Activated naive CD8-positive, alpha-beta T cell treated with anti-CD3 and anti-CD28 coated beads, Interleukin-2, amount 50 U/mL, for 24 hours (primary cell): ENCODE measurements at regions not wholly inside any gene's neighbourhood (a gene's known extent, or its start where the extent isn't known, plus 50 kb on each side); places are given as distances from the start of the nearest gene placed in this dataset.

ENCODE experiments used
- ATAC-seq: fragments of 150-1000 bp; cut with Tn5 transposase; one replicate; pipeline ENCODE4 v1.10.0; 2021
- DNase-seq: peaks from one replicate; pipeline ENCODE4 v3.0.0; 2021
- H3K27ac Mint-ChIP-seq: one replicate; pipeline ENCODE4 v1.8.0; 2021; ENCODE audit warnings: mild to moderate bottlenecking, mixed read lengths
- H3K27me3 Mint-ChIP-seq: one replicate; pipeline ENCODE4 v1.8.0; 2021; ENCODE audit warnings: mixed read lengths
- H3K36me3 Mint-ChIP-seq: one replicate; pipeline ENCODE4 v1.8.0; 2021; ENCODE audit warnings: low read depth, mixed read lengths
- H3K4me1 Mint-ChIP-seq: one replicate; pipeline ENCODE4 v1.8.0; 2021; ENCODE audit warnings: mixed read lengths
- H3K4me3 Mint-ChIP-seq: one replicate; pipeline ENCODE4 v1.8.0; 2021; ENCODE audit warnings: mild to moderate bottlenecking, moderate library complexity, mixed read lengths
- H3K9me3 Mint-ChIP-seq: one replicate; pipeline ENCODE4 v1.8.0; 2021; ENCODE audit warnings: mixed read lengths

DNA sequence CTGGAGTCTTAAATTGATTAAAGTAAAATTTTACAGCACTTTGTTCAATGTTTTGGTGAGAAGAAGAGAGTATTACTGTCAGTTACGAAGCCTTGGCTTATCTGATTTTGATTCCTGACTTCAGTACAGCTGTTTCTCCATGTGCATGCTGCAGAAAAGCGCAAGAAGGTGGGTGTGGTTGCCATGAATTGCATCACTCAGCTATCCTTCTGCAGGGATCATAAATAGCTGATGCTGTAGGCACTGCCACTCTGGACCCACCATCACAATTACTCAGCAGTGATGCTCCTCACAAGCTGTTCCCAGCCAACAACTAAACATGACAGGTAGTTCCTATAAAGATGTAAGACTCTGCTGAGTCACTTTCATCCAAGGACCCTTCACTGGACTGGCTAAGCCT is 321.2 kb downstream of the IRS2 start:
- H3K4me3 Mint-ChIP-seq, result no peak overlapping the region
- no peaks in the 10 kb centered on the region for H3K36me3 Mint-ChIP-seq
- no peak for ATAC-seq
- peaks cover 34% of the 10 kb centered on the region for H3K9me3 Mint-ChIP-seq
- H3K27me3 Mint-ChIP-seq, result no peaks in the 10 kb centered on the region
- no peak for DNase-seq
- no peaks in the 10 kb centered on the region for H3K4me1 Mint-ChIP-seq
- H3K27ac Mint-ChIP-seq, result no peak overlapping the region

- H3K9me3 Mint-ChIP-seq, result peaks cover 11% of the 10 kb centered on the region
- no peaks in the 10 kb centered on the region for H3K4me1 Mint-ChIP-seq
- H3K27ac Mint-ChIP-seq, result no peak overlapping the region
- H3K4me3 Mint-ChIP-seq, result no peak overlapping the region
- no peaks in the 10 kb centered on the region for H3K36me3 Mint-ChIP-seq
- ATAC-seq (no peak), DNase-seq (no peak)
- H3K27me3 Mint-ChIP-seq, result no peaks in the 10 kb centered on the region
These were observed 332.0 kb downstream of the IRS2 start for GRCh38 chr13:109454167-109454917.

GRCh38 chr13:109451726-109452125 is 334.7 kb downstream of the IRS2 start:
- H3K27ac Mint-ChIP-seq, result no peak overlapping the region
- DNase-seq, result no peak
- H3K27me3 Mint-ChIP-seq, result no peaks in the 10 kb centered on the region
- no peak for ATAC-seq
- H3K4me3 Mint-ChIP-seq, result no peak overlapping the region
- H3K36me3 Mint-ChIP-seq, result no peaks in the 10 kb centered on the region
- peaks cover 11% of the 10 kb centered on the region for H3K9me3 Mint-ChIP-seq
- H3K4me1 Mint-ChIP-seq, result no peaks in the 10 kb centered on the region

DNA sequence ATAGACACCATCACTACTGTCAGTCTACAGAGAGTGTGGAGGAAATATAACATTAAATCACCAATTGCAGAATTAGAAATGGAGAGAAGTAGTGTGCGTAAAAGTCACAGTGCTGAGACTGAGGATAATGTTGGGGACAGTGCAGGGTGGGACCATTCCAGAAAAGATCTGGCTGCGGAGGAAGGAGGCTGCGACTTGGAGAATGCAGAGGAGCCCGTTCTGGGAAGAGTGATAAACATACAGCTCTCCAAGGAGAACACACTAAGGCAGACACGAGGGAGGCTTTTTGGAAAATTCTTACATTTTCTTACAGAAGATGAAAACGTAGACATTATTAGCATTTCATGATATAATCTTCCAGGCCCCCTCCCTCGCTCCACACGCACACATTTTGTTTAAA is 337.8 kb downstream of the IRS2 start:
- H3K27ac Mint-ChIP-seq, result no peak overlapping the region

GRCh38 chr13:109447667-109448066 is 338.7 kb downstream of the IRS2 start:
- H3K4me3 Mint-ChIP-seq, result no peak overlapping the region
- no peaks in the 10 kb centered on the region for H3K4me1 Mint-ChIP-seq
- H3K27me3 Mint-ChIP-seq, result no peaks in the 10 kb centered on the region
- DNase-seq, result no peak
- H3K9me3 Mint-ChIP-seq, result peaks cover 6% of the 10 kb centered on the region
- no peak for ATAC-seq
- no peak overlapping the region for H3K27ac Mint-ChIP-seq
- H3K36me3 Mint-ChIP-seq, result no peaks in the 10 kb centered on the region

More for the DNA sequence above, 337.8 kb downstream of the IRS2 start:
- DNase-seq (no peak), ATAC-seq (no peak)
- Mint-ChIP-seq H3K9me3 (peaks cover 8% of the 10 kb centered on the region), H3K4me1 (no peaks in the 10 kb centered on the region), H3K36me3 (no peaks in the 10 kb centered on the region), H3K4me3 (no peak overlapping the region), H3K27me3 (no peaks in the 10 kb centered on the region)

- H3K4me3 Mint-ChIP-seq, result no peak overlapping the region
- ATAC-seq, result no peak
- H3K36me3 Mint-ChIP-seq, result no peaks in the 10 kb centered on the region
- no peak overlapping the region for H3K27ac Mint-ChIP-seq
- DNase-seq, result no peak
- H3K4me1 Mint-ChIP-seq, result no peaks in the 10 kb centered on the region
- peaks cover 6% of the 10 kb centered on the region for H3K9me3 Mint-ChIP-seq
- H3K27me3 Mint-ChIP-seq, result peaks cover 3% of the 10 kb centered on the region
These were observed 346.1 kb downstream of the IRS2 start for GRCh38 chr13:109440320-109440719.

DNA sequence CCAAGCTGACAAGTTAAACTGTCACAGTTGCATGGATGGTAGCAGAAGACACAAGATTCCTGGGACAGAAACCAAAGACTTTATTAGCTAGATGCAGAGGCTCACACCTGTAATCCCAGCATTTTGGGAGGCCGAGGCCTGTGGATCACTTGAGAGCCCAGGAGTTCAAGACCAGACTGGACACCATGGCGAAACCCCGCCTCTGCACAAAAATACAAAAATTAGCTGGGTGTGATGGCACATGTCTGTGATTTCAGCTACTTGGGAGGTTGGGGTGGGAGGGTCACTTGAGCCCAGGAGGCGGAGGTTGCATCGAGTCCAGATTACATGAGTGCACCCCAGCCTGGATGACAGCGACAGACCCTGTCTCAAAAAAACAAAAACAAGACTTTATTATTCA is 346.6 kb downstream of the IRS2 start:
- no peak for DNase-seq
- no peaks in the 10 kb centered on the region for H3K36me3 Mint-ChIP-seq
- peaks cover 3% of the 10 kb centered on the region for H3K27me3 Mint-ChIP-seq
- H3K9me3 Mint-ChIP-seq, result peaks cover 6% of the 10 kb centered on the region
- no peak overlapping the region for H3K4me3 Mint-ChIP-seq
- no peak overlapping the region for H3K27ac Mint-ChIP-seq
- no peaks in the 10 kb centered on the region for H3K4me1 Mint-ChIP-seq
- ATAC-seq, result no peak

- DNase-seq, result no peak
These were observed 349.5 kb downstream of the IRS2 start for GRCh38 chr13:109436841-109437240.

DNA sequence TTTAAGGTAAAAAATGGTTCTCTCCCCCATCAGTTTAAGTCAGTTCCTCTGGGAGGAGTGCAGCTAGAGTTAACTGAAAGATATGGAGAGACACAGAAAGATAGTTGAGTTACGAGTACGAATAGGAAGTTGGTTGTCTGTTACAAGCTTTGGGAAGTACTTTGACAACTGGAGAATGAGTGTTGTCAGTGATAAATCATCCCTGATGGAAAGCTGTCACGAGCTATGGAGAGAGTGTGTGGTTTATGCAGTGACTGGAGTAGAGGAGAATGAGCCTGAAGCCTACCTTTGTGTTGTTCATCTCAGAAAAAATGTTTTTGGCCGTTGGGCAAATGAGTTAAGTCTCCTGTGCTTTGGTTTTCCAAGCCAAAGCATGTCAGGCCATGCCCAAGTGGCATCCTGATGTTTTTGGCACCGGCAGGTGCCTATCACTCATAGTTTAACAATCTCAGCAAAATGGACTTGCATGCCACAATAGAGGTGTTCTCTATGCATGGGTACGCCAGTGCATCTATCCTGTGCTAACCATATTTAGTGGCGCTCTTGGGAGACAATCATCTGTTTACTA is 350.2 kb downstream of the IRS2 start:
- H3K27ac Mint-ChIP-seq, result no peak overlapping the region
- DNase-seq (no peak), ATAC-seq (no peak)
- H3K9me3 Mint-ChIP-seq, result peaks cover 11% of the 10 kb centered on the region
- no peak overlapping the region for H3K4me3 Mint-ChIP-seq
- H3K27me3 Mint-ChIP-seq, result peaks cover 3% of the 10 kb centered on the region
- H3K4me1 Mint-ChIP-seq, result no peaks in the 10 kb centered on the region
- H3K36me3 Mint-ChIP-seq, result no peaks in the 10 kb centered on the region

More at GRCh38 chr13:109436841-109437240, 349.5 kb downstream of the IRS2 start:
- Mint-ChIP-seq H3K27ac (no peak overlapping the region), H3K9me3 (peaks cover 8% of the 10 kb centered on the region), H3K4me3 (no peak overlapping the region), H3K27me3 (peaks cover 3% of the 10 kb centered on the region), H3K4me1 (no peaks in the 10 kb centered on the region), H3K36me3 (no peaks in the 10 kb centered on the region)
- no peak for ATAC-seq

GRCh38 chr13:109431217-109431616 is 355.2 kb downstream of the IRS2 start:
- H3K4me1 Mint-ChIP-seq, result peaks cover 12% of the 10 kb centered on the region
- no peak for ATAC-seq
- H3K27ac Mint-ChIP-seq, result no peak overlapping the region

DNA sequence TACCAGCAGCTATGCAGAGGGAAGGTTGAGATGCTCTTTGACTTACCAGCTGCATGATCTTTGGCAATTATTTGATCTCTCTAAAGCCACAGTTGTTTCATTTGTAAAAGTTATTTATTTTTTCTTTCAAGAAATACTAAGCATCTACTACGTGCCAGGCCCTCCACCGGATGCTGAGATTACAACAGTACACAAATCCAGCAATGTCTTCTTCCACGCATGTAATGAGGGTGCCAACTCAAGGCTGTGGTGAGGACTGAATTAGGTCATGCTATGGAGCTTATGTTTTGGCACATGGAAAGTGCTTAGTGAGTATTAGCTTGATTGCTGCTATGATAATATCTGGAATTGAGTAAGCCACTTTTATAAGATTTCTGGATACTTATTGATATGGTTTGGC is 358.2 kb downstream of the IRS2 start:
- DNase-seq (no peak), ATAC-seq (no peak)
- Mint-ChIP-seq H3K4me3 (no peak overlapping the region), H3K27me3 (peaks cover 2% of the 10 kb centered on the region), H3K36me3 (no peaks in the 10 kb centered on the region), H3K27ac (no peak overlapping the region), H3K9me3 (peaks cover 20% of the 10 kb centered on the region), H3K4me1 (peaks cover 12% of the 10 kb centered on the region)

More at GRCh38 chr13:109431217-109431616, 355.2 kb downstream of the IRS2 start:
- Mint-ChIP-seq H3K4me3 (no peak overlapping the region), H3K9me3 (peaks cover 24% of the 10 kb centered on the region), H3K27me3 (peaks cover 2% of the 10 kb centered on the region), H3K36me3 (no peaks in the 10 kb centered on the region)
- no peak for DNase-seq

- Mint-ChIP-seq H3K9me3 (peaks cover 19% of the 10 kb centered on the region), H3K4me3 (no peak overlapping the region), H3K27ac (no peak overlapping the region), H3K36me3 (no peaks in the 10 kb centered on the region), H3K4me1 (peaks cover 12% of the 10 kb centered on the region), H3K27me3 (peaks cover 3% of the 10 kb centered on the region)
- ATAC-seq, result no peak
- no peak for DNase-seq
These were observed 358.7 kb downstream of the IRS2 start for GRCh38 chr13:109427695-109428094.

DNA sequence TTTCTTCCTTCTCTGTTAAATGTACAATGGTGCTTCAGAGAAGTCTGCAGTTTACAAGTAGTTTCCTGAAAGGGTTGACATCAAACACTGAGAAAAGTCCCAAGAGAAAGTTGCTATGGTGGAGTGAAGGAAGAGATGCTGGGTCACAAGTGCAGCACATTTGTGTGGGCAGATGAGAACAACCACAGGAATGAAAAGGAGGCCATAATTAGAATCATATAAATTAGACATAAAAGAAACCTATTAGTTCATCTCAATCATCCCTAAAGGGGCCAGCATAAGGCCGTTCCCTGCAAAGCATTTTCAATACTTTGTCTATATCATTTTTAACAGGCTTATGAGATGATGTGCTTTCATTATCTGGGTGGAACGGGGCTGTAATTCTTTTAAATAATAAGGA is 359.2 kb downstream of the IRS2 start:
- peaks cover 3% of the 10 kb centered on the region for H3K27me3 Mint-ChIP-seq
- H3K27ac Mint-ChIP-seq, result no peak overlapping the region
- no peak overlapping the region for H3K4me3 Mint-ChIP-seq
- peaks cover 19% of the 10 kb centered on the region for H3K9me3 Mint-ChIP-seq
- no peak for DNase-seq
- no peaks in the 10 kb centered on the region for H3K36me3 Mint-ChIP-seq
- no peak for ATAC-seq
- peaks cover 12% of the 10 kb centered on the region for H3K4me1 Mint-ChIP-seq

- peaks cover 12% of the 10 kb centered on the region for H3K4me1 Mint-ChIP-seq
- peaks cover 3% of the 10 kb centered on the region for H3K27me3 Mint-ChIP-seq
- H3K9me3 Mint-ChIP-seq, result peaks cover 15% of the 10 kb centered on the region
- H3K4me3 Mint-ChIP-seq, result no peak overlapping the region
- no peaks in the 10 kb centered on the region for H3K36me3 Mint-ChIP-seq
- no peak overlapping the region for H3K27ac Mint-ChIP-seq
- no peak for DNase-seq
- no peak for ATAC-seq
These were observed 359.7 kb downstream of the IRS2 start for GRCh38 chr13:109426690-109426990.

DNA sequence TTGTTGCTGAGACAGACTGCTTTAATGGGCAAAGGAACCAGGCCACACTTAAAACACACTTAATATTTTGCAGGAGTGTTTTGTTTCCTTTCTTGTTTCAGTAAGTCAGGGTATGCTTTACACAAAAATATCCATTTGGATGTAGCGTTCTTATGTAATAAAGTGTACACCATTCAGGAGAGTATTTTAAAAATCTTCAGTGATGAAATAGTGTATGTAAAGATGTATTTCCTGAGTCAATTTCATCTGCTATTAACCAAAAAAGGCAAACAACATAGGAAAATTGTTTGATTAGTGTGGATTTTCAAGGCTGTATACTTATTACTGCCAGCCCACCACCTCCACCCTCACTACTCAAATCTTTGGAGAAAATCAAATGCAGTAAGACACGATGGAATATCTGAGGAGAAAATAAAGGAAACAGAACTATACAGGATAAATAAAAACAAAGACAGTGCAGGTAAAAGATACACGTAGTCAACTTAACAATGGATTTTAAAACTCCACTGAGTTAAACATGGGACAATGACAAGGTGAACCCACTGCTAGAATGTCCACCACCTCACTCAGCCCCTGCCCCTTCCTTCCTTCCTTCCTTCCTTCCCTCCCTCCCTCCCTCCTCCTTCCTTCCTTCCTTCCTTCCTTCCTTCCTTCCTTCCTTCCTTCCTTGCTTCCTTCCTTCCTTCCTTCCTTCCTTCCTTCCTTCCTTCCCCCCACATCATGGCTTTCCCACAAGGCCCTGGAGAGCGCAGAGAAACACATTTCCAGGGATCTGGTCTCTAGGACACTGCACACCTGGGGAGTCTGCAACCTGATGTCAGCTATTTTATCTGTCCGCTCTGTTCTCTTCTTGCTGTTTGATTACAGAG is 360.3 kb downstream of the IRS2 start:
- no peak overlapping the region for H3K27ac Mint-ChIP-seq
- H3K9me3 Mint-ChIP-seq, result peaks cover 13% of the 10 kb centered on the region
- H3K4me1 Mint-ChIP-seq, result peaks cover 12% of the 10 kb centered on the region
- H3K36me3 Mint-ChIP-seq, result no peaks in the 10 kb centered on the region
- DNase-seq (no peak), ATAC-seq (no peak)
- no peak overlapping the region for H3K4me3 Mint-ChIP-seq
- H3K27me3 Mint-ChIP-seq, result peaks cover 3% of the 10 kb centered on the region
